ENCODE measurements at regions not wholly inside any gene's neighbourhood (a gene's known extent, or its start where the extent isn't known, plus 50 kb on each side); places are given as distances from the start of the nearest gene placed in this dataset.

GRCh38 chr14:84643446-84643845, 886.5 kb upstream of the FLRT2 start:
- no peak for TF ChIP-seq POLR2A (IDR thresholded peaks at IDR 0.05; ENCODE audit: low read length)
- no peak for TF ChIP-seq GATA1 (IDR thresholded peaks at IDR 0.05; ENCODE audit: low read depth, low read length)

Measured in erythroblast (primary cell).